OCI-LY3 (cell line): ENCODE measurements at regions not wholly inside any gene's neighbourhood (a gene's known extent, or its start where the extent isn't known, plus 50 kb on each side); places are given as distances from the start of the nearest gene placed in this dataset.

Source experiments
- EZH2phosphoT487 ChIP-seq: fragments of 200-600 bp; shearing (Covaris generic); IDR thresholded peaks from 2 replicates; pipeline ENCODE4 v1.6.1; 2018; ENCODE audit warnings: antibody characterized with exemption, mixed run types, low read depth
- TF ChIP-seq, protein P1 (sequence below): fragments of 200-600, 300-600 bp; sonication (generic); IDR thresholded peaks from 2 replicates; pipeline ENCODE4 v1.5.1; 2014; ENCODE audit warnings: antibody characterized with exemption, low read length, low read depth

- TF ChIP-seq, protein P1, sequence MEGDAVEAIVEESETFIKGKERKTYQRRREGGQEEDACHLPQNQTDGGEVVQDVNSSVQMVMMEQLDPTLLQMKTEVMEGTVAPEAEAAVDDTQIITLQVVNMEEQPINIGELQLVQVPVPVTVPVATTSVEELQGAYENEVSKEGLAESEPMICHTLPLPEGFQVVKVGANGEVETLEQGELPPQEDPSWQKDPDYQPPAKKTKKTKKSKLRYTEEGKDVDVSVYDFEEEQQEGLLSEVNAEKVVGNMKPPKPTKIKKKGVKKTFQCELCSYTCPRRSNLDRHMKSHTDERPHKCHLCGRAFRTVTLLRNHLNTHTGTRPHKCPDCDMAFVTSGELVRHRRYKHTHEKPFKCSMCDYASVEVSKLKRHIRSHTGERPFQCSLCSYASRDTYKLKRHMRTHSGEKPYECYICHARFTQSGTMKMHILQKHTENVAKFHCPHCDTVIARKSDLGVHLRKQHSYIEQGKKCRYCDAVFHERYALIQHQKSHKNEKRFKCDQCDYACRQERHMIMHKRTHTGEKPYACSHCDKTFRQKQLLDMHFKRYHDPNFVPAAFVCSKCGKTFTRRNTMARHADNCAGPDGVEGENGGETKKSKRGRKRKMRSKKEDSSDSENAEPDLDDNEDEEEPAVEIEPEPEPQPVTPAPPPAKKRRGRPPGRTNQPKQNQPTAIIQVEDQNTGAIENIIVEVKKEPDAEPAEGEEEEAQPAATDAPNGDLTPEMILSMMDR: no peak
- TF ChIP-seq EZH2phosphoT487: no peak
Observed at GRCh38 chr7:28356619-28357018, 55.7 kb upstream of the CREB5 start.
